ENCODE measurements at regions not wholly inside any gene's neighbourhood (a gene's known extent, or its start where the extent isn't known, plus 50 kb on each side); places are given as distances from the start of the nearest gene placed in this dataset.

DNA sequence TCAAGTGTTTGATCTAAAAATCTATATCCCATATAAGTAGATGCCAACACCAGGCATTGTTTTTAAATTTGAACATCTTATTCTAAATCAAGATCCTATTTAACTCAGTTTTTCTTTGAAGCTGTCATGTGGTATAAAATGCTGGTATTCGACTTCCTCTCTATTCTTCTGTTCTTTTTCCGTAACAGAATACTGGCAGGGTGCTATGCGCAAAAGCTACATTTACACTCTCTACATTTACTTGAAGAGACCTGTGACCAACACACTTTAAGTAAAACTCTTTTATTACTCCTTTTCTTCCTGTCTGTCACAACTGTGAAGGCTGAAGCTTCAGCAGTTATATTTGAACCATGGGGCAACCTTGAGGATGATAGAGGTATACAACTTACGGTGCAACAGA lies 612.8 kb downstream of the C4orf33 start:
- Histone ChIP-seq H3K9me3 (no peaks in the 10 kb centered on the region), H3K4me2 (no peak overlapping the region), H3K4me1 (no peaks in the 10 kb centered on the region), H3K27ac (no peak overlapping the region), H3K4me3 (no peak overlapping the region)
- TF ChIP-seq SREBF2 (IDR thresholded peaks at IDR 0.05): no peak
- TF ChIP-seq TP53 (CRISPR knock-in tag; IDR thresholded peaks at IDR 0.05): no peak
- TF ChIP-seq, protein P1, sequence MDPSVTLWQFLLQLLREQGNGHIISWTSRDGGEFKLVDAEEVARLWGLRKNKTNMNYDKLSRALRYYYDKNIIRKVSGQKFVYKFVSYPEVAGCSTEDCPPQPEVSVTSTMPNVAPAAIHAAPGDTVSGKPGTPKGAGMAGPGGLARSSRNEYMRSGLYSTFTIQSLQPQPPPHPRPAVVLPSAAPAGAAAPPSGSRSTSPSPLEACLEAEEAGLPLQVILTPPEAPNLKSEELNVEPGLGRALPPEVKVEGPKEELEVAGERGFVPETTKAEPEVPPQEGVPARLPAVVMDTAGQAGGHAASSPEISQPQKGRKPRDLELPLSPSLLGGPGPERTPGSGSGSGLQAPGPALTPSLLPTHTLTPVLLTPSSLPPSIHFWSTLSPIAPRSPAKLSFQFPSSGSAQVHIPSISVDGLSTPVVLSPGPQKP (IDR thresholded peaks at IDR 0.05; ENCODE audit: low read depth, low read length): no peak
- TF ChIP-seq MAFK (IDR thresholded peaks at IDR 0.05; ENCODE audit: partially characterized antibody): no peak
- no peak for TF ChIP-seq SMC3 (IDR thresholded peaks at IDR 0.05)
- no peak for TF ChIP-seq HDAC2 (IDR thresholded peaks at IDR 0.05)
- no peak for TF ChIP-seq RARB (CRISPR knock-in tag; IDR thresholded peaks at IDR 0.05)
- TF ChIP-seq RAD21 (conservative IDR thresholded peaks at IDR 0.05 in 1 of 2, IDR thresholded peaks at IDR 0.05 in 1 of 2): no peak
- DNase-seq (ENCODE audit: low read depth in 1 of 2, low spot score in 1 of 2) (no peak), ATAC-seq (no peak), FAIRE-seq (no peak)
- WGBS (ENCODE audit: missing lambda C conversion rate): 48% methylated on average over 4 of the region's 4 CpGs
- CTCF ChIA-PET: interaction anchor here (0.5 kb wide), 1 partner anchor 379 kb away, joined by 3 read pairs; no protein-coding TSS in a partner anchor
- POLR2A ChIA-PET: no interaction called here

DNA sequence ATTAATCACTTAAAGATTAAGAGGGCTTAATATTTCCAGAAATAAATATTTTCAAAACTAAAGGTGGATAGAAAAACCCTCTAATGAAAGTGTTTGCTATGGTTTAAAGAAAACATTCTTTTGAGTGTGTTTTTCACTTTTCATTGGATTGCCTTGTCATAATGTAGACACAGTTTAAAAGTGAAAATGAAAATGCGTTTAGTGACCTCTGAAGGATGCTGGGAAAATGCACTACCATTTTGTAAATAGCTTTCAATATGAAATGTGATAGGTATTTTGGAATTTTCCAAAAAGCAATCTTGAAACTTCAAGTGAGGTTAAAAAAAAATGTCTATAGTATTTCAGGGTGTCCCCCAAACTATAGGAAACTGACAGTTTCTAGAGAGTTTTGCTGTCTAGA lies 642.2 kb downstream of the C4orf33 start:
- no peak for ATAC-seq
- 3% methylated on average over 1 of the region's 1 CpG for WGBS (ENCODE audit: missing lambda C conversion rate)
- Histone ChIP-seq H3K9me3 (no peaks in the 10 kb centered on the region), H3K4me2 (no peak overlapping the region), H3K4me1 (no peaks in the 10 kb centered on the region), H3K4me3 (no peak overlapping the region), H3K27ac (no peak overlapping the region)
- TF ChIP-seq FOSB (CRISPR knock-in tag; IDR thresholded peaks at IDR 0.05) (no peak), MAZ (IDR thresholded peaks at IDR 0.05; ENCODE audit: borderline replicate concordance, low read depth, low read length) (no peak), FOXS1 (CRISPR knock-in tag; IDR thresholded peaks at IDR 0.05) (no peak), RAD21 (conservative IDR thresholded peaks at IDR 0.05 in 1 of 2, IDR thresholded peaks at IDR 0.05 in 1 of 2) (no peak), MAFK (IDR thresholded peaks at IDR 0.05; ENCODE audit: partially characterized antibody) (no peak)
- POLR2A ChIA-PET: no interaction called here
- FAIRE-seq: no peak
- peak in 1 of 2 experiments; percentile 0 for DNase-seq (ENCODE audit: low read depth in 1 of 2, low spot score in 1 of 2)
- CTCF ChIA-PET: no interaction called here

DNA sequence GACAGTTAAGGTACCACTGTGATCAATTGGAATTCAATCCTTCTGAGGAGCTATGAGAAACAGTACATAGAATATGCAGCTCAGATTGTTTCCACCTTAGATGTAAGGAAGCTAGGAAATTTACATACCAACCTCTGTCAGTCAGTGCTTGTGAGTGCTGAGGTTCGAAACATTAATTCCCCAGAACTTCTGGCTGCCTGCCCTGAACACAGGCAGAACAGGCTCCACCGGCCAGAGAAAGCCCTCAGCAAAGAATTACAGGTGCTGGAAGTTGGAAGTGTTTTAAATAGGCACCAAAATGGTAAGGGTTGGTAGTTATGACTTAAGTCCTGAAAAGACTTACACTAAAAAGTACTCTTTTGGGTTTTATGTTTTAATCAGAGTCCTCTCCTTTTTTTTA lies 651.8 kb downstream of the C4orf33 start:
- H3K4me1 ChIP-seq: no peaks in the 10 kb centered on the region
- POLR2A ChIA-PET: no interaction called here
- H3K4me3 ChIP-seq: no peak overlapping the region
- H3K27ac ChIP-seq: no peak overlapping the region
- ATAC-seq: no peak
- no peak for TF ChIP-seq RAD21 (conservative IDR thresholded peaks at IDR 0.05 in 1 of 2, IDR thresholded peaks at IDR 0.05 in 1 of 2)
- no peak for TF ChIP-seq ZNF302 (CRISPR knock-in tag; IDR thresholded peaks at IDR 0.05)
- TF ChIP-seq, protein P2, sequence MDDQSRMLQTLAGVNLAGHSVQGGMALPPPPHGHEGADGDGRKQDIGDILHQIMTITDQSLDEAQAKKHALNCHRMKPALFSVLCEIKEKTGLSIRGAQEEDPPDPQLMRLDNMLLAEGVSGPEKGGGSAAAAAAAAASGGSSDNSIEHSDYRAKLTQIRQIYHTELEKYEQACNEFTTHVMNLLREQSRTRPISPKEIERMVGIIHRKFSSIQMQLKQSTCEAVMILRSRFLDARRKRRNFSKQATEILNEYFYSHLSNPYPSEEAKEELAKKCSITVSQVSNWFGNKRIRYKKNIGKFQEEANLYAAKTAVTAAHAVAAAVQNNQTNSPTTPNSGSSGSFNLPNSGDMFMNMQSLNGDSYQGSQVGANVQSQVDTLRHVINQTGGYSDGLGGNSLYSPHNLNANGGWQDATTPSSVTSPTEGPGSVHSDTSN (IDR thresholded peaks at IDR 0.05): no peak
- no peak for TF ChIP-seq RCOR1 (IDR thresholded peaks at IDR 0.05; ENCODE audit: low read depth, low read length)
- TF ChIP-seq FOXS1 (CRISPR knock-in tag; IDR thresholded peaks at IDR 0.05): no peak
- TF ChIP-seq MAFK (IDR thresholded peaks at IDR 0.05; ENCODE audit: partially characterized antibody): no peak
- no peak for TF ChIP-seq ZFP36 (IDR thresholded peaks at IDR 0.05; ENCODE audit: borderline replicate concordance, partially characterized antibody)
- no peak for TF ChIP-seq CHD4 (IDR thresholded peaks at IDR 0.05; ENCODE audit: borderline replicate concordance)
- no peak for TF ChIP-seq FOSL2 (IDR thresholded peaks at IDR 0.05)
- no peak for TF ChIP-seq FOSL2 (CRISPR knock-in tag; IDR thresholded peaks at IDR 0.05)
- 12% methylated on average over 2 of the region's 2 CpGs for WGBS (ENCODE audit: missing lambda C conversion rate)
- no peak for FAIRE-seq
- CTCF ChIA-PET: no interaction called here
- DNase-seq (ENCODE audit: low read depth in 1 of 2, low spot score in 1 of 2): no peak
- H3K4me2 ChIP-seq: no peak overlapping the region
- H3K9me3 ChIP-seq: no peaks in the 10 kb centered on the region

DNA sequence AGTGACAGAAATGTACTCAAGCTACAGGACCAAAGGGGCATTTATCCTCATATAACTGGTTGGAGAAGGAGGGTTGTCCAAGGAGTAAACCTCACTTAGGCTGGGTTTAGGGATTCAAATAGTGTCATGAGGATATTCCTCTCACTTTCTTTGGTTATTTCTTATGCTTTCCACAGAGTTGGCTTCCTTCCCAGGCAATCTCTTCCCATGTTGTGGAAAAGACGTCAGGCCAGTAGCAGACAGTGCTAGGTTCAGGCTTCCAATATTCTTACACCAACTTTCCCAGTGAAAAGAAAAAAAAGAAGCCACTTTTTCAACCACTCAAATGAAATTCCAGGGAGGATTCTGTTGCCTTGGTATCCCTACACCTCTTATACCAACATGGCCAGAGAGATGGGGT lies 653.0 kb downstream of the C4orf33 start:
- Histone ChIP-seq H3K4me3 (no peak overlapping the region), H3K9me3 (no peaks in the 10 kb centered on the region), H3K4me2 (no peak overlapping the region), H3K4me1 (no peaks in the 10 kb centered on the region), H3K27ac (no peak overlapping the region)
- FAIRE-seq: no peak
- POLR2A ChIA-PET: no interaction called here
- ATAC-seq: no peak
- no peak for DNase-seq (ENCODE audit: low read depth in 1 of 2, low spot score in 1 of 2)
- WGBS (ENCODE audit: missing lambda C conversion rate): 10% methylated on average over 1 of the region's 1 CpG
- CTCF ChIA-PET: no interaction called here
- TF ChIP-seq EP300 (IDR thresholded peaks at IDR 0.05) (no peak), HDAC2 (IDR thresholded peaks at IDR 0.05) (no peak), CBX8 (IDR thresholded peaks at IDR 0.05) (no peak), MAFK (IDR thresholded peaks at IDR 0.05; ENCODE audit: partially characterized antibody) (no peak), EHMT2 (IDR thresholded peaks at IDR 0.05; ENCODE audit: low read depth) (no peak), JUNB (IDR thresholded peaks at IDR 0.05) (no peak), PHF8 (IDR thresholded peaks at IDR 0.05; ENCODE audit: borderline replicate concordance, low read depth) (no peak), ESRRA (IDR thresholded peaks at IDR 0.05; ENCODE audit: borderline replicate concordance, low read length) (no peak), NR3C1 (IDR thresholded peaks at IDR 0.05) (no peak), SREBF2 (IDR thresholded peaks at IDR 0.05) (no peak), NPAS2 (CRISPR knock-in tag; IDR thresholded peaks at IDR 0.05; ENCODE audit: borderline replicate concordance) (no peak), CHD4 (IDR thresholded peaks at IDR 0.05; ENCODE audit: borderline replicate concordance) (no peak), FOXS1 (CRISPR knock-in tag; IDR thresholded peaks at IDR 0.05) (no peak), FOSL2 (IDR thresholded peaks at IDR 0.05) (no peak), FOSL2 (CRISPR knock-in tag; IDR thresholded peaks at IDR 0.05) (no peak), FOSB (CRISPR knock-in tag; IDR thresholded peaks at IDR 0.05) (no peak), ZSCAN20 (CRISPR knock-in tag; IDR thresholded peaks at IDR 0.05) (no peak)
- TF ChIP-seq, protein P3, sequence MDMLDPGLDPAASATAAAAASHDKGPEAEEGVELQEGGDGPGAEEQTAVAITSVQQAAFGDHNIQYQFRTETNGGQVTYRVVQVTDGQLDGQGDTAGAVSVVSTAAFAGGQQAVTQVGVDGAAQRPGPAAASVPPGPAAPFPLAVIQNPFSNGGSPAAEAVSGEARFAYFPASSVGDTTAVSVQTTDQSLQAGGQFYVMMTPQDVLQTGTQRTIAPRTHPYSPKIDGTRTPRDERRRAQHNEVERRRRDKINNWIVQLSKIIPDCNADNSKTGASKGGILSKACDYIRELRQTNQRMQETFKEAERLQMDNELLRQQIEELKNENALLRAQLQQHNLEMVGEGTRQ (IDR thresholded peaks at IDR 0.05): no peak
- TF ChIP-seq, protein P4, sequence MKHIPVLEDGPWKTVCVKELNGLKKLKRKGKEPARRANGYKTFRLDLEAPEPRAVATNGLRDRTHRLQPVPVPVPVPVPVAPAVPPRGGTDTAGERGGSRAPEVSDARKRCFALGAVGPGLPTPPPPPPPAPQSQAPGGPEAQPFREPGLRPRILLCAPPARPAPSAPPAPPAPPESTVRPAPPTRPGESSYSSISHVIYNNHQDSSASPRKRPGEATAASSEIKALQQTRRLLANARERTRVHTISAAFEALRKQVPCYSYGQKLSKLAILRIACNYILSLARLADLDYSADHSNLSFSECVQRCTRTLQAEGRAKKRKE (CRISPR knock-in tag; IDR thresholded peaks at IDR 0.05; ENCODE audit: low read depth): no peak

Data from A549 (cell line).